Activated CD4-positive, CD25-positive, alpha-beta regulatory T cell treated with anti-CD3 and anti-CD28 coated beads, Interleukin-2, amount 50 U/mL, for 24 hours (primary cell): ENCODE measurements at regions not wholly inside any gene's neighbourhood (a gene's known extent, or its start where the extent isn't known, plus 50 kb on each side); places are given as distances from the start of the nearest gene placed in this dataset.
"Not testable (repeated sequence)": the region's sequence is repeated elsewhere in the genome, so short reads cannot be mapped to it uniquely, and the experiment has no call there.

Source experiments
- ATAC-seq, 2 donors: fragments of 150-1000 bp; cut with Tn5 transposase; one replicate each; pipeline ENCODE4 v1.10.0; 2021; ENCODE audit warnings: mild to moderate bottlenecking in 1 of 2, moderate library complexity in 1 of 2

- ATAC-seq, result no peak
These were observed 362.0 kb upstream of the BOD1L1 start for GRCh38 chr4:13989501-13989900.

DNA sequence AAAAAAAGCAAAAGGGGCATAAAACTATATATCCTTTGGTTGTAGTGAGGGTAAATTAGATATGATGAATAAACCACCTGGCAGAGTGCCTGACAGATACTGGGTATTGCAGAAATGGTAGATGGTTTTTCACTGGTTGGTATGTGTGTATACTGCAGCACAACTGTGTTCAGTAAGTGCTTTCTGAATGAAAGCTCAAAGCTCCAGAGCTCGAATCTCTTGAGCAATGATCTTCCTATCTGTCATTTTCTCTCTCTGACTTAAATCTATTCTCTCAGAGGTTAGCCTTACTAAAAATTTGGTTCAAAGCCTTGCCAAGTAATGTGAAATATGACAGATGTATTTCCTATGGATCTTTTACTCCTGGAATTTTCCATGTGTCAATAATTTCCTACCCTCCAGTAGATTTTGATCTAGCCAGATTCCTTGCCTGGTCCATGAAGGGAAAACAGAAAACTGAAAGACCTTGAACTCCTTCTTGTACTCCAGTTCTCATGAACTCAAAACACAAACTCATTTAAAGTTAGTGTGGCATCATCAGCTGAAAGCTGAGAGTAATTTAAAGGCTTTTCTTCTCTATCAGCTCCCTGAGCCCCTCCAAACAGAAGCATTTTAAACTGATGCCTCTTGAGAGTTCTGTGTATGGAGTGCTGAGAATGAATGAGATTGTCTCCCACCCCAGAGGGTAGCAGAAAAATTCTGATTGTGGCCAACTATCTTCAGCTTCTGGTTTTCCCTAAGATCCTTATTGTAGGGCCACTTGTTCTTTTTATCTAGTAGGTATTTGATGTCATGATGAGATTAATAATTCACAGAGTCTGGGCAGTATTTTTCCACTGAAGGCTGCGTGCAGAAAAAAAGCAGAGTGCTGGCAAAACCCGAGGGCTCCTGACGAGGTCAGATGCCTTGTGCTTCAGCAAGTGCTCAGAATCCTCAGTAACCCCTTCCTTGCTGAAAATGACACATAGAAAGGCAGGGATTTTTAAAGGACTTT lies 363.4 kb upstream of the BOD1L1 start:
- no peak for ATAC-seq

GRCh38 chr4:13992041-13992440 lies 364.5 kb upstream of the BOD1L1 start:
- no peak for ATAC-seq

- ATAC-seq, result no peak
These were observed 365.5 kb upstream of the BOD1L1 start for GRCh38 chr4:13992975-13993520.

DNA sequence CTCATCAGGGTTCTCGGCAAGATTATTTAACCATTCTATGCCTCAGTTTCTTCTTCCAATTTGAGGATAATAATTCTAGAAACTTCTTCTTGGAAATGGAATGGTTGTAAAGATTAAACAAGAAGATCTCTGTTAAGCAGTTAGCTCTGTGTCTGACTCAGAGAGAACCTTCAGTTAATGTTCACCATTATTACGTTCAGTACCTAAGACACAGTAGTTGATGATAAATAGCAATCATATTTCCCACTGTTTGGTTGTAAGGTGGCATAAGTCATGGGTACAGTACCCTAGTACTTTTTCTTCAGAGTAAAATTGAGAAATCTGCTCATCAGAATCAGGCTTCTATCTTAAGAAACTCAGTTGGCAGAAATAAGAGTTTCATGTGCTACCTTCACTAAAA lies 366.5 kb upstream of the BOD1L1 start:
- no peak for ATAC-seq

GRCh38 chr4:13998850-13999445 lies 371.4 kb upstream of the BOD1L1 start:
- ATAC-seq, result no peak

GRCh38 chr4:14000091-14000814 lies 372.7 kb upstream of the BOD1L1 start:
- ATAC-seq, result no peak

DNA sequence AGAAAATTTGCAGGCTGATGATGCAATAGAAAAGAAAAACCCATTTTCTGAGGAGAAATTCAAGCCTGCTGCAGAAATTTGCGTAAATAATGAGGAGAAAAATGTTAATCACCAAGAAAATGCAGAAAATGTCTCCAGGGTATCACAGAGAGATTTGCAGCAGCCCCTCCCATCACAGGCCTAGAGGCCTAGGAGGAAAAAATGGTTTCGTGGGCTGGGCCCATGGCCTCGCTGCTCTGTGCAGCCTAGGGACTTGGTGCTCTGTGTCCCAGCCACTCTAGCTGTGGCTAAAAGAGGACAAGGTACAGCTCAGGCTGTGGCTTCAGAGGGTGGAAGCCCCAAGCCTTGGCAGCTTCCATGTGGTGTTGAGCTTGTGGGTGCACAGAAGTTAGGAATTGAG lies 374.8 kb upstream of the BOD1L1 start:
- not testable (repeated sequence) for ATAC-seq

DNA sequence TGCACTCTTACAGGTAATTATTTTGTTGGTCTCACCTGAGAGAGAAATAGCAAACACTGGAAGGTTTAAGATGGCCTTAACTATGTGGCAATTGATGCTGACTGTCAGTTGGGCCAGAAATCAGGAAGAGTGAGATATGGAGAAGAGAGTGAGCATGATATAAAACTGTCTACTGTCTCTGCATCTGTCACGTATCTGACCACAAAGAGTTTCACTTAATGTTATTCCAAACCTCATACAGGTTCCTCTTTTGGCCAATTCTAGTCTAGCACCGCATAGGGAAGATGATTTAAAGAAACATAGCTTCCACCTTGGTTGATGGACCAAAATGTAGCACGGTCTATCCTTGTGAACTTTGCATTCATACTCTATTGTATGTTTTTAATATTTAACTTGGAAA lies 381.0 kb upstream of the BOD1L1 start:
- ATAC-seq, result no peak

- ATAC-seq, result no peak
These were observed 390.8 kb upstream of the BOD1L1 start for GRCh38 chr4:14018191-14018853.

GRCh38 chr4:14022456-14022855 lies 394.9 kb upstream of the BOD1L1 start:
- ATAC-seq, result no peak

DNA sequence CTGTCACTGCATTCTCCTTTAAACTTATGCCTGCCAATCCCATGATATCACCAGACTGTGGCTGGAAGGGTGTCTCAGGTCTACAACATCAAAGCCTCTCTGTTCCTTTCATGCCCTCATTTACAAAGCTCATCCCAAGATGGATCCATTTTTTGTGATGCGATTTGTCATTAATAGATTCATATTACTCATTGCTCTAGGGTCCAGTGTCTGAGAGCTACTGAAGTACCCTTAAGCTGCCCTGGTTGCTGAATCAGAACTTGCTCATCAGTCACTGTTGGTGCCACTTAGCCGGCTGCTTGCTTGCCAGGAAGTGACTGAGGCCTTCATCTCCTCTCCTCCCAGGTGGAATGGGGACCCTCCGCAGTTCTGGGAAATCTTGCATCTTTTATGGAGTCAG lies 395.5 kb upstream of the BOD1L1 start:
- ATAC-seq, result no peak

GRCh38 chr4:14023896-14024295 lies 396.4 kb upstream of the BOD1L1 start:
- ATAC-seq, result no peak

DNA sequence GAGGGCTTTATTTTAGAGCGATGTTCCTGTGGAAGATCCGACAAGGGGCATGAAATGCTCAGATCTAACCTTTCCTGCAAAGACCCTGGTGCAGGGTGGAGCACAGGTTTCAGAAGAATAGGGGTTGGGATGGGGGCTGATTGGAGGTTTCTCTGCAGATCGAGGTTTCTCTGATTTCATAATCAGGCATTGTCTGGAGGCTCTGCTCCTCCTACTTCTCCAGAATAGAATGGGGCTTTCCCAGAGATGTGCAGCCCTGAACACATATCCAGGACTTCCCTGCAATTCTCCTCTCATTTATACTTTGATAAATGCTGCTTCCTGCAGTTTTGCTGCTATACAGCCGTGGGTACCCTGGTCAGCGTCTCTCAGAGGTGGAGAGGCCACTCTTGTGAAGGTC lies 397.6 kb upstream of the BOD1L1 start:
- ATAC-seq, result no peak

- no peak for ATAC-seq
These were observed 398.4 kb upstream of the BOD1L1 start for GRCh38 chr4:14025891-14026290.

- no peak for ATAC-seq
These were observed 401.3 kb upstream of the BOD1L1 start for GRCh38 chr4:14028862-14029261.

GRCh38 chr4:14035076-14035475 lies 407.6 kb upstream of the BOD1L1 start:
- no peak for ATAC-seq

GRCh38 chr4:14043203-14043602 lies 415.7 kb upstream of the BOD1L1 start:
- ATAC-seq, result no peak

GRCh38 chr4:14046642-14047041 lies 419.1 kb upstream of the BOD1L1 start:
- no peak for ATAC-seq

DNA sequence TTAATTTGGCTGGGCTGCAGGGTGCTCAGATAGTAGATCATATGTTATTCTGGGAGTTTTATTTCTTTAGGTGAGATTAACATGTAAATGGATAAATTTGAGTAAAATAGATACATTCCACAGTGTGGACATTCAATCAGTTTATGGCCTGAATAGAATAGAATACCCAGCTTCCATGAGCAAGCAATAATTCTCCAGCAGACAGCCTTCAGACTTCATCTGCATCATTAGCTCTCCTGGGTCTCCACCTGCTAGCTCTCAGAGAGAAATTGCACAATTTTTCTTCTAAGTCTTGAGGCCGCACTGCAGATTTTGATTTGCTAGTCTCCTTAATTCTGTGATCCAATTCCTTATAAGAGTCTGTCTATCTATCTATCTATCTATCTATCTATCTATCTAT lies 420.3 kb upstream of the BOD1L1 start:
- ATAC-seq, result no peak

DNA sequence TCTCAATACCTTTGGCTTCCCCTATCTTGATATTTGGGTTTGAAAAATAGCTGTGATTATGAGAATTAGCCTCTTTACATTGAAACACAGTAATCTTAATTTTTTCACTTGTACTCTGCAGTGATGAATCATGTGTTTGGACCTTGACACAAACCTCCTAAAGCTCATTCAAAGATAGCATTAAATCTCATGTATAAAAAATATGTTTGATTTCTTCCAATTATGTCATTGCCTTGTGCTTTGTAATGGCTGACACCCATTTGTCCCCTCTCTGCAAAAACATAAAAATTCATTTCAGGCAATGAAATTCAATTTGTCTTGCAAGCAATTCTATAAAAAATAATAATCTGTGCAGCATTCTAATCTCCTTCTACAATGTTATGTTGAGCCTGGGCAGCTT lies 422.4 kb upstream of the BOD1L1 start:
- ATAC-seq, result no peak

DNA sequence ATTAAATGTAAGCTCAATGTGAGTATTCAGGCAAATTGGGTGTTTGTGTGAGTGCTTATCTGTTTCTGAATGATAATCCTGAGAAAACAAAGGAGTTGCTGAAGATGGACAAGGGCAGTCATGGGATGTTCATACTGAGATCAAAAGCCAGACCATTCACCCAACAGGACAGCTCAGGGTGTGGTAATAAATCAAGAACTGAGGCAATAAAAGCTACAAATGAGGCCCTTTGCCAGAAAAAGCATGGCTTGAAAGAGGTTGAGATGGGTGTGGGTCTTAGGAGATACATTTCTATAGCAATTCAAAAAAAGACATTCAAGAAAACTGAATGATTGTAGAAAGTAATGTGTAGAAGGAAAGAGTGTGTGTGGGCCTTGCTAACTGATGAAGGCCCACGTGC lies 425.8 kb upstream of the BOD1L1 start:
- ATAC-seq, result no peak

DNA sequence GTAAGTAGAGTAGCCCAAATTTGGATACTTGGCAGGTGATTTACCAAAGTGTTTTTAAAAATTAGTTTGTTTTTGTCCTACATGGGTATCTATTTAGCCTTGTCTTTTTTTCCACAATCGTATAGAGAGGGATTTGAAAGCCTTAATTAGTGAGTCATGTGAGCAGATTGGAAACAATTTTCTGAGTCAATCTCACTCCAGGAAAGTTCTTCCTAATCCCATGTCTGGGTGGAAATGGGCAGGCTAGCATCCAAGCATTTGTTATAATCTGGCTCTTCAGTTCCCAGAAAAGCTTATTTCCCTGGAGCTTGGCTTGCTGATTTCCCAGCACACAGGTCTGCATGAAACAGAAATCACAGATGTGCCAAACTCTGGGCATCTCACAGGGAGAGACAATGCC lies 426.9 kb upstream of the BOD1L1 start:
- no peak for ATAC-seq
